ENCODE measurements at regions not wholly inside any gene's neighbourhood (a gene's known extent, or its start where the extent isn't known, plus 50 kb on each side); places are given as distances from the start of the nearest gene placed in this dataset.
"Not testable (repeated sequence)": the region's sequence is repeated elsewhere in the genome, so short reads cannot be mapped to it uniquely, and the experiment has no call there.

- H3K9me3 Mint-ChIP-seq, result peaks cover 10 to 53% (median 15%) of the 10 kb centered on the region in 6 donors
- H3K4me1 Mint-ChIP-seq, result no peaks in the 10 kb centered on the region
- no peak for DNase-seq
- no peak overlapping the region for H3K27ac Mint-ChIP-seq
- H3K36me3 Mint-ChIP-seq, result no peaks in the 10 kb centered on the region
- no peak overlapping the region for H3K4me3 Mint-ChIP-seq
- H3K27me3 Mint-ChIP-seq (ENCODE audit: low read depth in 3 of 3), result no peaks in the 10 kb centered on the region
Observed at GRCh38 chr2:17401096-17401495, 117.1 kb downstream of the RAD51AP2 start.

- Mint-ChIP-seq H3K27me3 (ENCODE audit: low read depth in 3 of 3) (no peaks in the 10 kb centered on the region), H3K9me3 (peaks cover 7 to 44% (median 14%) of the 10 kb centered on the region in 6 donors), H3K36me3 (no peaks in the 10 kb centered on the region), H3K4me1 (no peaks in the 10 kb centered on the region), H3K4me3 (no peak overlapping the region), H3K27ac (no peak overlapping the region)
- DNase-seq, result no peak
Observed at GRCh38 chr2:17398770-17399169, 119.5 kb downstream of the RAD51AP2 start.

GRCh38 chr2:17388798-17389197, 129.4 kb downstream of the RAD51AP2 start:
- no peaks in the 10 kb centered on the region for H3K4me1 Mint-ChIP-seq
- peaks cover 3 to 32% (median 13%) of the 10 kb centered on the region in 6 donors for H3K9me3 Mint-ChIP-seq
- no peaks in the 10 kb centered on the region for H3K36me3 Mint-ChIP-seq
- H3K27ac Mint-ChIP-seq, result no peak overlapping the region
- no peak for DNase-seq
- peaks cover 0 to 1% (median 0%) of the 10 kb centered on the region in 3 donors for H3K27me3 Mint-ChIP-seq (ENCODE audit: low read depth in 3 of 3)
- no peak overlapping the region for H3K4me3 Mint-ChIP-seq

GRCh38 chr2:17387591-17387990, 130.6 kb downstream of the RAD51AP2 start:
- Mint-ChIP-seq H3K36me3 (no peaks in the 10 kb centered on the region), H3K27me3 (ENCODE audit: low read depth in 3 of 3) (peaks cover 0 to 1% (median 0%) of the 10 kb centered on the region in 3 donors), H3K9me3 (peaks cover 0 to 27% (median 11%) of the 10 kb centered on the region in 6 donors), H3K4me1 (no peaks in the 10 kb centered on the region), H3K27ac (no peak overlapping the region), H3K4me3 (no peak overlapping the region)
- DNase-seq, result no peak

- Mint-ChIP-seq H3K4me1 (no peaks in the 10 kb centered on the region), H3K4me3 (no peak overlapping the region), H3K27me3 (ENCODE audit: low read depth in 3 of 3) (peaks cover 0 to 1% (median 0%) of the 10 kb centered on the region in 3 donors), H3K27ac (no peak overlapping the region), H3K36me3 (no peaks in the 10 kb centered on the region), H3K9me3 (peaks cover 0 to 23% (median 12%) of the 10 kb centered on the region in 6 donors)
- no peak for DNase-seq
Observed at GRCh38 chr2:17386771-17387170, 131.5 kb downstream of the RAD51AP2 start.

GRCh38 chr2:17380003-17380402, 138.2 kb downstream of the RAD51AP2 start:
- no peak for DNase-seq
- Mint-ChIP-seq H3K4me3 (no peak overlapping the region), H3K27me3 (ENCODE audit: low read depth in 3 of 3) (peaks cover 0 to 1% (median 0%) of the 10 kb centered on the region in 3 donors), H3K4me1 (no peaks in the 10 kb centered on the region), H3K27ac (no peak overlapping the region), H3K36me3 (no peaks in the 10 kb centered on the region), H3K9me3 (peaks cover 6 to 26% (median 16%) of the 10 kb centered on the region in 6 donors)

GRCh38 chr2:17375262-17375661, 143.0 kb downstream of the RAD51AP2 start:
- Mint-ChIP-seq H3K27me3 (ENCODE audit: low read depth in 3 of 3) (peaks cover 0 to 1% (median 0%) of the 10 kb centered on the region in 3 donors), H3K9me3 (peaks cover 13 to 40% (median 21%) of the 10 kb centered on the region in 6 donors), H3K27ac (no peak overlapping the region), H3K4me3 (no peak overlapping the region), H3K36me3 (peaks cover 0 to 3% (median 0%) of the 10 kb centered on the region in 3 donors), H3K4me1 (no peaks in the 10 kb centered on the region)
- no peak for DNase-seq

- H3K27ac Mint-ChIP-seq, result no peak overlapping the region
- no peak overlapping the region for H3K4me3 Mint-ChIP-seq
- H3K36me3 Mint-ChIP-seq, result peaks cover 0 to 3% (median 0%) of the 10 kb centered on the region in 3 donors
- no peaks in the 10 kb centered on the region for H3K4me1 Mint-ChIP-seq
- H3K9me3 Mint-ChIP-seq, result peaks cover 5 to 41% (median 23%) of the 10 kb centered on the region in 6 donors
- peaks cover 0 to 1% (median 0%) of the 10 kb centered on the region in 3 donors for H3K27me3 Mint-ChIP-seq (ENCODE audit: low read depth in 3 of 3)
- no peak for DNase-seq
Observed at GRCh38 chr2:17373741-17374140, 144.5 kb downstream of the RAD51AP2 start.

- Mint-ChIP-seq H3K27me3 (ENCODE audit: low read depth in 3 of 3) (peaks cover 0 to 1% (median 0%) of the 10 kb centered on the region in 3 donors), H3K4me1 (no peaks in the 10 kb centered on the region), H3K27ac (no peak overlapping the region), H3K9me3 (peaks cover 8 to 41% (median 25%) of the 10 kb centered on the region in 6 donors), H3K36me3 (peaks cover 0 to 3% (median 0%) of the 10 kb centered on the region in 3 donors), H3K4me3 (no peak overlapping the region)
- no peak for DNase-seq
Observed at GRCh38 chr2:17373041-17373440, 145.2 kb downstream of the RAD51AP2 start.

- H3K36me3 Mint-ChIP-seq, result no peaks in the 10 kb centered on the region
- H3K9me3 Mint-ChIP-seq, result peaks cover 7 to 33% (median 19%) of the 10 kb centered on the region in 6 donors
- no peak overlapping the region for H3K4me3 Mint-ChIP-seq
- H3K27me3 Mint-ChIP-seq (ENCODE audit: low read depth in 3 of 3), result peaks cover 0 to 2% (median 0%) of the 10 kb centered on the region in 3 donors
- no peaks in the 10 kb centered on the region for H3K4me1 Mint-ChIP-seq
- H3K27ac Mint-ChIP-seq, result no peak overlapping the region
- DNase-seq, result no peak
Observed at GRCh38 chr2:17363846-17364245, 154.4 kb downstream of the RAD51AP2 start.

- no peak overlapping the region for H3K27ac Mint-ChIP-seq
- peaks cover 0 to 2% (median 0%) of the 10 kb centered on the region in 3 donors for H3K27me3 Mint-ChIP-seq (ENCODE audit: low read depth in 3 of 3)
- DNase-seq, result no peak
- H3K9me3 Mint-ChIP-seq, result peaks cover 7 to 32% (median 15%) of the 10 kb centered on the region in 6 donors
- no peaks in the 10 kb centered on the region for H3K36me3 Mint-ChIP-seq
- no peaks in the 10 kb centered on the region for H3K4me1 Mint-ChIP-seq
- no peak overlapping the region for H3K4me3 Mint-ChIP-seq
Observed at GRCh38 chr2:17362956-17363355, 155.3 kb downstream of the RAD51AP2 start.

GRCh38 chr2:17355608-17356329, 162.5 kb downstream of the RAD51AP2 start:
- H3K4me1 Mint-ChIP-seq, result no peaks in the 10 kb centered on the region
- H3K27me3 Mint-ChIP-seq (ENCODE audit: low read depth in 3 of 3), result peaks cover 0 to 2% (median 0%) of the 10 kb centered on the region in 3 donors
- no peak for DNase-seq
- H3K4me3 Mint-ChIP-seq, result no peak overlapping the region
- no peaks in the 10 kb centered on the region for H3K36me3 Mint-ChIP-seq
- no peak overlapping the region for H3K27ac Mint-ChIP-seq
- peaks cover 3 to 17% (median 5%) of the 10 kb centered on the region in 6 donors for H3K9me3 Mint-ChIP-seq

GRCh38 chr2:17353263-17353662, 165.0 kb downstream of the RAD51AP2 start:
- no peak for DNase-seq
- Mint-ChIP-seq H3K9me3 (peaks cover 0 to 5% (median 3%) of the 10 kb centered on the region in 6 donors), H3K27me3 (ENCODE audit: low read depth in 3 of 3) (no peaks in the 10 kb centered on the region), H3K4me3 (no peak overlapping the region), H3K4me1 (no peaks in the 10 kb centered on the region), H3K36me3 (no peaks in the 10 kb centered on the region), H3K27ac (no peak overlapping the region)

GRCh38 chr2:17342692-17343091, 175.5 kb downstream of the RAD51AP2 start:
- H3K36me3 Mint-ChIP-seq; H3K4me1 Mint-ChIP-seq; H3K27ac Mint-ChIP-seq; H3K27me3 Mint-ChIP-seq (ENCODE audit: low read depth in 3 of 3); H3K4me3 Mint-ChIP-seq; DNase-seq: not testable (repeated sequence)
- peaks cover 2 to 25% (median 11%) of the 10 kb centered on the region in 6 donors for H3K9me3 Mint-ChIP-seq
